ENCODE measurements at regions not wholly inside any gene's neighbourhood (a gene's known extent, or its start where the extent isn't known, plus 50 kb on each side); places are given as distances from the start of the nearest gene placed in this dataset.

GRCh38 chr4:151860561-151861093 is 99.8 kb upstream of the GATB start:
- in situ Hi-C loops (cut with HindIII; ENCODE audit: low pct_ligation_motif_present, low sequenced_read_pairs) = no loop called here
- Histone ChIP-seq H3K27ac (no peak overlapping the region), H3K4me3 (ENCODE audit: low read depth, low read length) (no peak overlapping the region), H3K36me3 (replicated peaks) (no peaks in the 10 kb centered on the region), H3K27me3 (replicated peaks) (no peaks in the 10 kb centered on the region)
- DNase-seq = no peak
- no peak for TF ChIP-seq CTCF (IDR thresholded peaks at IDR 0.05; ENCODE audit: low read depth, low read length, missing control alignments)

GRCh38 chr4:151859641-151860040 is 98.8 kb upstream of the GATB start:
- no peak for DNase-seq
- Histone ChIP-seq H3K4me3 (ENCODE audit: low read depth, low read length) (no peak overlapping the region), H3K27me3 (replicated peaks) (no peaks in the 10 kb centered on the region), H3K27ac (no peak overlapping the region), H3K36me3 (replicated peaks) (no peaks in the 10 kb centered on the region)
- in situ Hi-C loops (cut with HindIII; ENCODE audit: low pct_ligation_motif_present, low sequenced_read_pairs) = no loop called here
- no peak for TF ChIP-seq CTCF (IDR thresholded peaks at IDR 0.05; ENCODE audit: low read depth, low read length, missing control alignments)

GRCh38 chr4:151858356-151858755 is 97.5 kb upstream of the GATB start:
- no peak for TF ChIP-seq CTCF (IDR thresholded peaks at IDR 0.05; ENCODE audit: low read depth, low read length, missing control alignments)
- no peak for DNase-seq
- in situ Hi-C loops (cut with HindIII; ENCODE audit: low pct_ligation_motif_present, low sequenced_read_pairs) = no loop called here

GRCh38 chr4:151857368-151857767 is 96.6 kb upstream of the GATB start:
- H3K36me3 ChIP-seq (replicated peaks) = no peaks in the 10 kb centered on the region
- no peak overlapping the region for H3K4me3 ChIP-seq (ENCODE audit: low read depth, low read length)
- DNase-seq = no peak
- no peak overlapping the region for H3K27ac ChIP-seq
- in situ Hi-C loops (cut with HindIII; ENCODE audit: low pct_ligation_motif_present, low sequenced_read_pairs) = no loop called here
- no peak for TF ChIP-seq CTCF (IDR thresholded peaks at IDR 0.05; ENCODE audit: low read depth, low read length, missing control alignments)
- H3K27me3 ChIP-seq (replicated peaks) = no peaks in the 10 kb centered on the region

More at GRCh38 chr4:151858356-151858755, 97.5 kb upstream of the GATB start:
- Histone ChIP-seq H3K27me3 (replicated peaks) (no peaks in the 10 kb centered on the region), H3K4me3 (ENCODE audit: low read depth, low read length) (no peak overlapping the region), H3K36me3 (replicated peaks) (no peaks in the 10 kb centered on the region), H3K27ac (no peak overlapping the region)

- no peak for TF ChIP-seq CTCF (IDR thresholded peaks at IDR 0.05; ENCODE audit: low read depth, low read length, missing control alignments)
- in situ Hi-C loops (cut with HindIII; ENCODE audit: low pct_ligation_motif_present, low sequenced_read_pairs) = no loop called here
- no peaks in the 10 kb centered on the region for H3K27me3 ChIP-seq (replicated peaks)
- no peak for DNase-seq
- no peak overlapping the region for H3K27ac ChIP-seq
- H3K36me3 ChIP-seq (replicated peaks) = no peaks in the 10 kb centered on the region
- H3K4me3 ChIP-seq (ENCODE audit: low read depth, low read length) = no peak overlapping the region
Observed at GRCh38 chr4:151855747-151856146, 94.9 kb upstream of the GATB start.

GRCh38 chr4:151854731-151855130 is 93.9 kb upstream of the GATB start:
- no peaks in the 10 kb centered on the region for H3K27me3 ChIP-seq (replicated peaks)
- no peak for TF ChIP-seq CTCF (IDR thresholded peaks at IDR 0.05; ENCODE audit: low read depth, low read length, missing control alignments)
- no peaks in the 10 kb centered on the region for H3K36me3 ChIP-seq (replicated peaks)
- no peak overlapping the region for H3K4me3 ChIP-seq (ENCODE audit: low read depth, low read length)
- in situ Hi-C loops (cut with HindIII; ENCODE audit: low pct_ligation_motif_present, low sequenced_read_pairs) = no loop called here
- no peak overlapping the region for H3K27ac ChIP-seq
- no peak for DNase-seq
